Smooth muscle cell (in vitro differentiated cells): ENCODE measurements at regions not wholly inside any gene's neighbourhood (a gene's known extent, or its start where the extent isn't known, plus 50 kb on each side); places are given as distances from the start of the nearest gene placed in this dataset.

Experiments used
- DNase-seq: peaks from one replicate; lab custom pipeline; 2025; ENCODE audit not compliant: unreplicated experiment; lab: John Stamatoyannopoulos, UW
- H2AFZ ChIP-seq: fragments of 200-600 bp; sonication (generic); 2 replicates; pipeline ENCODE4 v1.6.0; 2016; ENCODE audit warnings: antibody characterized with exemption, low read depth, mild to moderate bottlenecking
- H3F3A ChIP-seq: fragments of 200-600 bp; sonication (generic); 2 replicates; pipeline ENCODE4 v1.6.0; 2017; ENCODE audit warnings: antibody characterized with exemption, low read depth
- H3K27ac ChIP-seq: fragments of 200-600 bp; sonication (generic); 2 replicates; pipeline ENCODE4 v1.5.1; 2016; ENCODE audit warnings: low read depth, mild to moderate bottlenecking
- H3K27me3 ChIP-seq: fragments of 200-600 bp; sonication (generic); 2 replicates; pipeline ENCODE4 v1.6.1; 2016; ENCODE audit warnings: low read depth, mild to moderate bottlenecking
- H3K36me3 ChIP-seq: fragments of 200-600 bp; sonication (generic); 2 replicates; pipeline ENCODE4 v1.5.1; 2016; ENCODE audit warnings: low read depth
- H3K4me1 ChIP-seq: fragments of 200-600 bp; sonication (generic); 2 replicates; pipeline ENCODE4 v1.5.1; 2016; ENCODE audit warnings: low read depth
- H3K4me2 ChIP-seq: fragments of 200-600 bp; sonication (generic); 2 replicates; pipeline ENCODE4 v1.6.0; 2016; ENCODE audit warnings: mild to moderate bottlenecking
- H3K4me3 ChIP-seq: fragments of 200-600 bp; sonication (generic); 2 replicates; pipeline ENCODE4 v1.5.1; 2016; ENCODE audit warnings: mild to moderate bottlenecking
- H3K79me2 ChIP-seq: fragments of 200-600 bp; sonication (generic); 2 replicates; pipeline ENCODE4 v1.6.0; 2016; ENCODE audit warnings: low read depth, mild to moderate bottlenecking
- H3K9ac ChIP-seq: fragments of 200-600 bp; sonication (generic); 2 replicates; pipeline ENCODE4 v1.6.0; 2016; ENCODE audit warnings: low read depth
- H3K9me3 ChIP-seq: fragments of 200-600 bp; sonication (generic); replicated peaks from 2 replicates; pipeline ENCODE4 v1.5.1; 2016; ENCODE audit warnings: low read depth
- H4K20me1 ChIP-seq: fragments of 200-600 bp; sonication (generic); 2 replicates; pipeline ENCODE4 v1.6.0; 2016; ENCODE audit warnings: low read depth
- WGBS: methylation state at CpG from one replicate; pipeline ENCODE4 v1.1.7; 2016; ENCODE audit warnings: low lambda C conversion rate; 5-methylcytosine and 5-hydroxymethylcytosine counted together
- TF ChIP-seq, protein P1 (sequence below): fragments of 200-600 bp; sonication (generic); IDR thresholded peaks from 2 replicates; pipeline ENCODE4 v1.5.1; 2017; ENCODE audit warnings: borderline replicate concordance, mild to moderate bottlenecking, antibody characterized with exemption; ENCODE audit not compliant: insufficient read depth, poor library complexity, severe bottlenecking

DNA sequence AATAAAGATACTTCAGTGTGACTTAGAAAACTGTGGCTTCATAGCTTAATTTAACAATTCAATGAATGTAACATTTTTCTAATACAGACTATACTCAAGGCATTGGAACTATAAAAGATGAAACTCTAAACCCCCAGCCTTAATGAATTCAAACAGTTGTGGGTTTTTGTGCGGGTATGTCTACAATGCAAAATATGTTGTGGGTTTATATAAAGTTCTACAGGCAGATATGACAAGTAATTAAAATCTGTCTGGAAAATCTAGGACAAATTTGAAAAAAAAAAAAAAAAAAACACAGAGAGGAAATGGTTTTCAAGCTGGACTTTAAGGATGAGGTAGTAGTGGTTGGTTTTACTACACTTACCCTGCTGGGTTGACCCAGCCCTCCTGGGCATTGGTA lies 467.5 kb upstream of the TLE4 start:
- Histone ChIP-seq H3K4me3 (no peak overlapping the region), H2AFZ (no peak overlapping the region), H3K36me3 (no peaks in the 10 kb centered on the region), H3K9ac (no peak overlapping the region), H3K4me2 (no peak overlapping the region), H3K9me3 (no peaks in the 10 kb centered on the region), H3K4me1 (no peaks in the 10 kb centered on the region), H3F3A (no peaks in the 10 kb centered on the region), H3K27ac (no peak overlapping the region), H3K79me2 (no peaks in the 10 kb centered on the region), H3K27me3 (no peaks in the 10 kb centered on the region), H4K20me1 (no peaks in the 10 kb centered on the region)
- DNase-seq: no peak
- TF ChIP-seq, protein P1, sequence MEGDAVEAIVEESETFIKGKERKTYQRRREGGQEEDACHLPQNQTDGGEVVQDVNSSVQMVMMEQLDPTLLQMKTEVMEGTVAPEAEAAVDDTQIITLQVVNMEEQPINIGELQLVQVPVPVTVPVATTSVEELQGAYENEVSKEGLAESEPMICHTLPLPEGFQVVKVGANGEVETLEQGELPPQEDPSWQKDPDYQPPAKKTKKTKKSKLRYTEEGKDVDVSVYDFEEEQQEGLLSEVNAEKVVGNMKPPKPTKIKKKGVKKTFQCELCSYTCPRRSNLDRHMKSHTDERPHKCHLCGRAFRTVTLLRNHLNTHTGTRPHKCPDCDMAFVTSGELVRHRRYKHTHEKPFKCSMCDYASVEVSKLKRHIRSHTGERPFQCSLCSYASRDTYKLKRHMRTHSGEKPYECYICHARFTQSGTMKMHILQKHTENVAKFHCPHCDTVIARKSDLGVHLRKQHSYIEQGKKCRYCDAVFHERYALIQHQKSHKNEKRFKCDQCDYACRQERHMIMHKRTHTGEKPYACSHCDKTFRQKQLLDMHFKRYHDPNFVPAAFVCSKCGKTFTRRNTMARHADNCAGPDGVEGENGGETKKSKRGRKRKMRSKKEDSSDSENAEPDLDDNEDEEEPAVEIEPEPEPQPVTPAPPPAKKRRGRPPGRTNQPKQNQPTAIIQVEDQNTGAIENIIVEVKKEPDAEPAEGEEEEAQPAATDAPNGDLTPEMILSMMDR: no peak
- WGBS: 95% methylated on average over 1 of the region's 1 CpG

DNA sequence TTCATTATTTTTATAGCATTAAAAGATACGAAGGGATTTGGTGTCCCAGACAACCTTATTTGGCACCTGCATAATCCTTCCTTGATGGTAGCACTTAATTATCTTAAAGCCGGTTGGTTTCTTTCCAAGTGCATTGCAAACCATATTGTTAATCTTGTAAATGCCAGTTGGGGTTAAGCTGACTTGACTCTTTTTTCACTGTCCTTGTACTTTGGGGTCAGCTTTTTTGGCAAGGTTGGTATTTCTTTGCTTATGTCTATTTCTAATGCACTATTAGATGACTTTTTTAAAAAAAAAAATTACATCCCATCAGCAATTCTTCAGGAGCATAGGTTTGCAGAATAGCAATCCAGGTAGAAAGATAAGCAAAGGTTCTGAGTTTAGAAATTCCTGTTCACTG lies 466.8 kb upstream of the TLE4 start:
- Histone ChIP-seq H3K4me3 (no peak overlapping the region), H3K27me3 (no peaks in the 10 kb centered on the region), H3K27ac (no peak overlapping the region), H4K20me1 (no peaks in the 10 kb centered on the region), H3K9ac (no peak overlapping the region), H3K79me2 (no peaks in the 10 kb centered on the region), H3K4me1 (no peaks in the 10 kb centered on the region), H3K4me2 (no peak overlapping the region), H3F3A (no peaks in the 10 kb centered on the region), H2AFZ (no peak overlapping the region), H3K9me3 (no peaks in the 10 kb centered on the region), H3K36me3 (no peaks in the 10 kb centered on the region)
- TF ChIP-seq, protein P1: no peak
- WGBS: 88% methylated on average over 2 of the region's 2 CpGs
- DNase-seq: no peak

DNA sequence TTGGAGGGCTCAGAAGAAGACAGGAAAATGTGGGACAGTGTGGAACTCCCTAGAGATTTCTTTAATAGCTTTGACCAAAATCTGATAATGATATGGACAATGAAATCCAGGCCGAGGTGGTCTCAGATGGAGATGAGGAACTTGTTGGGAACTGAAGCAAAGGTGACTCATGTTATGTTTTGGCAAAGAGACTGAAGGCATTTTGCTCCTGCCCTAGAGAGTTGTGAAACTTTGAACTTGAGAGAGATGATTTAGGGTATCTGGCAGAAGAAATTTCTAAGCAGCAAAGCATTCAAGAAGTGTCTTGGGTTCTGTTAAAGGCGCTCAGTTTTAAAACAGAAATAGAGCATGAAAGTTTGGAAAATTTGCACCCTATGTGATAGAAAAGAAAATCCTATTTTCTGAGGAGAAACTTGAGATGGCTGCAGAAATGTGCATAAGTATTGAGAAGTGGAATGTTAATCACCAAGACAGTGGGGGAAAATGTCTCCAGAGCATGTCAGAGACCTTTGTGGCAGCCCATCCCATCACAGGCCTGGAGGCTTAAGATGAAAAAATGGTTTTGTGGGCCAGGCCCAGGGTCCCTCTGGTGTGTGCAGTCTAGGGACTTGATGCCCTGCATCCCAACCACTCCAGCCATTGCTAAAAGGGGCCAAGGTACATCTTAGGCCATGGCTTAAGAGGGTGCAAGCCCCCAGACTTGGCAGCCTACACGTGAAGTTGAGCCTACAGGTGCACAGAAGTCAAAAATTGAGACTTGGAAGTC lies 463.7 kb upstream of the TLE4 start:
- no peak overlapping the region for H3K9ac ChIP-seq
- TF ChIP-seq, protein P1: no peak
- no peaks in the 10 kb centered on the region for H3K9me3 ChIP-seq
- H4K20me1 ChIP-seq: no peaks in the 10 kb centered on the region
- no peak overlapping the region for H2AFZ ChIP-seq
- H3K4me2 ChIP-seq: no peak overlapping the region
- H3K4me3 ChIP-seq: no peak overlapping the region
- no peaks in the 10 kb centered on the region for H3K27me3 ChIP-seq
- no peaks in the 10 kb centered on the region for H3K79me2 ChIP-seq
- DNase-seq: no peak
- no peaks in the 10 kb centered on the region for H3K4me1 ChIP-seq
- no peak overlapping the region for H3K27ac ChIP-seq
- 86% methylated on average over 3 of the region's 3 CpGs for WGBS
- no peaks in the 10 kb centered on the region for H3K36me3 ChIP-seq
- H3F3A ChIP-seq: no peaks in the 10 kb centered on the region

DNA sequence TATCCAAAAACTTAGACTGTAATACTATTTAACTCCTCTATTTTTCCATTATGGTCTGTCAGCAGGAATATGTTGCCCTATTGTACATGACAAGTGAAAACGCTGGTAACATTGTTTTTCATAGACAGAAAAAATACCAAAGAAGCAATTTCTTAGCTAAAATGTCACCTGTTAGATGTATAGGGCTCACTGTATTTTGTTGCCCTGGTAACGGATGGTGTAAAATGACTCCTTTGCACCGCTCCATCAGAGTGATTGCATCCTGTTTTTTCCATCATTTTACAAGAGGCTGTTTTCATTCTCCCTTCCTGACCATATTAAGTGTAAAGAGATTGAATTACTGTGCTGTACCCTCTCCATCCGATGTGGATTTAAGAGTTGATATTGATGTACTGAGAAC lies 460.1 kb upstream of the TLE4 start:
- TF ChIP-seq, protein P1: no peak
- 89% methylated on average over 4 of the region's 4 CpGs for WGBS
- Histone ChIP-seq H3K4me3 (no peak overlapping the region), H3K9ac (no peak overlapping the region), H2AFZ (no peak overlapping the region), H3K9me3 (no peaks in the 10 kb centered on the region), H3F3A (no peaks in the 10 kb centered on the region), H4K20me1 (no peaks in the 10 kb centered on the region), H3K27ac (no peak overlapping the region), H3K27me3 (peaks cover 4% of the 10 kb centered on the region), H3K36me3 (no peaks in the 10 kb centered on the region), H3K4me2 (no peak overlapping the region), H3K79me2 (no peaks in the 10 kb centered on the region), H3K4me1 (no peaks in the 10 kb centered on the region)
- DNase-seq: no peak
